ENCODE measurements at regions not wholly inside any gene's neighbourhood (a gene's known extent, or its start where the extent isn't known, plus 50 kb on each side); places are given as distances from the start of the nearest gene placed in this dataset.
"Not testable (repeated sequence)": the region's sequence is repeated elsewhere in the genome, so short reads cannot be mapped to it uniquely, and the experiment has no call there.

- no peak for DNase-seq (ENCODE audit: low read depth, low spot score)
- H3K4me3 ChIP-seq (ENCODE audit: low read length), result no peak overlapping the region
These were observed 218.6 kb upstream of the TSPY4 start for GRCh38 chrY:9118704-9119103.

- no peak overlapping the region for H3K4me3 ChIP-seq (ENCODE audit: low read length)
- peak; percentile 0 for DNase-seq (ENCODE audit: low read depth, low spot score)
These were observed 212.6 kb upstream of the TSPY4 start for GRCh38 chrY:9124623-9125022.

DNA sequence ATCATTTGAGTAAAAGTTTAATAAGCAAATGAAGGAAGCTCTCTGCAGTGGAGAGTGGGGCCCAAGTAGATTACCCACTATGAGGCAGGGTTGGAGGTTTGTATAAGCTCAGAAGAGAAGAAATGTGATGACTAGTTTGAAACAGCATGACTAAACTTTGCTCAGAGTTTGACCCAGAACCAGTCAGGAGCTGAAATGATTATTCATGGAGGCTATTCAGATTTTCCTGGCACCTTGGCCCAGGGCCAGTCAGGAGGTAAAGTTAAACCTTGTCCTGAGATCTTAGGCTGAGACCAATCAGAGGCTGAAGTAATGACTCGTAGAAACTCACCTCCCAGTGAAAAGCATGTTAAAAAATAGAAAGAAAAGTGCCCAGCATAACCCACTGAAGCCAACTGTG is 210.7 kb upstream of the TSPY4 start:
- no peak overlapping the region for H3K4me3 ChIP-seq (ENCODE audit: low read length)
- no peak for DNase-seq (ENCODE audit: low read depth, low spot score)

DNA sequence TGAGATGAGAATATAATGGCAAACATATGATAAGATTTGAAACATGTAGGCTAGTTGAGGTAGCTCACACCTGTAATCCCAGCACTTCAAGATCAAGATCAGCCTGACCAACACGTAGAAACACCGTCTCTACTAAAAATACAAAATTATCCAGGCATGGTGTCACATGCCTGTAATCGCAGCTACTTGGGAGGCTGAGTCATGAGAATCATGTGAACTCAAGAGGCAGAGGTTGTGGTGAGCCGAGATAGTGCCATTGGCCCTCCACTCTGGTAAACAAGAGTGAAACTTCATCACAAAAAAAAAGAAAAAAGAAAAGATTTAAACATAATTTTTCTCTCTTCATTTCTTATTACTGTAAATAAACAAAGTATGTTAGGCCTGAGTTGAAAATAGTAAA is 193.9 kb upstream of the TSPY4 start:
- not testable (repeated sequence) for DNase-seq (ENCODE audit: low read depth, low spot score); H3K4me3 ChIP-seq (ENCODE audit: low read length)

DNA sequence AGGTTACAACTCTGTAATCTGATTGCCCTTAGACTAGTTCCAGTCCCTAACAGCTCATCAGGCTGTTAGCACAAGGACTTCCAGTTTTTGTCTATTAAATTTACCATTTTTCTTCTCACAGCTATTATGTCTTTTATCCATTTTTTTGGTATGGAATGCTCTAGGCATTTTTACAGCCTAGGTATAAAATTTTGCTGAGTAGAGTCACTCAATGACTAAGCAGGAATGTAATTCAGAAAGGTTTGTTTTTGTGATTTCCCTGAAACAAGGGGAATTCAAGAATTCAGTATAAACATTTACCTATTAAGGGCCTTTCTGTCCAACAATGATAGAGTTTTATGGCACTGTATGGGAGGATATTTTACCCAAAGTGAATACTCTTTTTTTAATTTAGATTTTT is 182.7 kb upstream of the TSPY4 start:
- not testable (repeated sequence) for DNase-seq (ENCODE audit: low read depth, low spot score); H3K4me3 ChIP-seq (ENCODE audit: low read length)

DNA sequence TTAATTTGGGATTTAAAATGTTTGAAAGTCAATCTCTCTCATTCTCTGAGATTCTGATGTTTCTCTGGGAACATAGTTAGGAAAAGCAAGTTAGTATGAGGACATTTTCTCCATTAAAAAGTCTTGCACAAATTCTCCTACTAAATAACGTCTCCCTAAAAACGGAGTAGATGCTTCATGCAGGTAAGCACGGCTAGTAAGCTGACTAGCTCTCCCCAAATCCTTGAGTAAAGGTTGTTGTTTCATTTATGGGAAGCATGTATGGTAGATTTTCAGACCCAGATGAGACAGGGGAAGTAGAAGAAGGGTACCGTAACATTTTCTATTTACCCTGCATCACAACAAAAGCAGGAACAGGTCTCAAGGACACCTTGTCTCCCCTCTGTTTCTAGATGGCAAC is 181.5 kb upstream of the TSPY4 start:
- no peak overlapping the region for H3K4me3 ChIP-seq (ENCODE audit: low read length)
- no peak for DNase-seq (ENCODE audit: low read depth, low spot score)

DNA sequence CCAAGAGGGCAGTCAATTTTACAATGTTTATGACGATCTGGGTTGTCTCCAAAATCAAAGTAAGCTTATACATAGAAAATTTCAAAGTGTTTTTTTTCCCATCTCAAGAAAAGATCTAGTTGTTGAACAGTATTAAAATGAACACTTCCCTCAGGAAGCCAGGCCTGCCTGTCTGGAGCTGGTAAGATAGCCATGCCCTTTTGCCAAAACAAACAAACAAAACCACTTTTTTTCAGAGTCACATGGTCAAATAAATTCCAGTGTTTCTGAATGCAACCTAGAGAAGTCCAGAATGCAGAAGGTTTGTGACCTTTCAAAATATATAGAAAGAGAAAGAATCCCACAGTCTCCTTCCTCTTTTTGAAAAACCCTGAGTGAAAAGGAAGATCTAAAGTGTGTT is 178.6 kb upstream of the TSPY4 start:
- no peak for DNase-seq (ENCODE audit: low read depth, low spot score)
- no peak overlapping the region for H3K4me3 ChIP-seq (ENCODE audit: low read length)

DNA sequence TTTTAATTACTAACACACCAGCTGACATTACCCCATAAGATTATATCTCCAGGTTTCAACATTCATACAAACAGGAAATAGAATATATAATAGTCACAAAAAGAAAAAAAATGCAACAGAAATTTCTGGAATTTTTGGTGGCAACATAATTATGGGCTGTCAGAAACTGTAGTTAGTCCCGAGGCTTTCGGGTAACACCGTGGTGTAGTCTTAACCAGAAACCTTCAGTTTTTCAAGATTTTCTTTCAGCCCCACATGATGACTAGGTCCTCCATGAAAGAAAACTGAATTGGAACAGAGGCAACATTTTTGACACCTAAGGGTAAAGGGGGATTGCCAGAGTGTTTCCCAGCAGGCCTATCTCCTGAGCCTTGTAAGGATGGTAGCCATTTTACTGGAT is 176.9 kb upstream of the TSPY4 start:
- not testable (repeated sequence) for H3K4me3 ChIP-seq (ENCODE audit: low read length); DNase-seq (ENCODE audit: low read depth, low spot score)

GRCh38 chrY:9160976-9161375 is 176.3 kb upstream of the TSPY4 start:
- H3K4me3 ChIP-seq (ENCODE audit: low read length); DNase-seq (ENCODE audit: low read depth, low spot score): not testable (repeated sequence)

GRCh38 chrY:9161990-9162389 is 175.3 kb upstream of the TSPY4 start:
- not testable (repeated sequence) for DNase-seq (ENCODE audit: low read depth, low spot score); H3K4me3 ChIP-seq (ENCODE audit: low read length)

DNA sequence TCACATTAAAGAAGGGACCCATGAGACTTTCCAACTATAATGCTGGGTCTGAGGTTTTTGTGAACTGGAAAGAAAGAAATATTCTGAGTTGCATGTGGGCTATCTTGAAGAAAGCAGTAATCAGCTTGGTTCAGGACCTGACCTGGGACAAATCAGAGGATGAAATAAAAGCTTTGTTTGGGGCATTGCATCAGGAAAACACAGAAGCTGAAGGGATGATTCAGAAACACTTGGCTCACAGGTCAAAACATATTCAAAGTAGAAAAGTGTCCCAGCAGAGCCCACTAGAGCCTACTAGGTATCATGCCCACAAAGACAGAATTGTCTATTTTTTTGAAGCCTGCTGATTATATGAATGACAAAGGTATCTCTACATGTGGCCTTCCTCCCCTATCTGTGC is 174.8 kb upstream of the TSPY4 start:
- DNase-seq (ENCODE audit: low read depth, low spot score); H3K4me3 ChIP-seq (ENCODE audit: low read length): not testable (repeated sequence)

DNA sequence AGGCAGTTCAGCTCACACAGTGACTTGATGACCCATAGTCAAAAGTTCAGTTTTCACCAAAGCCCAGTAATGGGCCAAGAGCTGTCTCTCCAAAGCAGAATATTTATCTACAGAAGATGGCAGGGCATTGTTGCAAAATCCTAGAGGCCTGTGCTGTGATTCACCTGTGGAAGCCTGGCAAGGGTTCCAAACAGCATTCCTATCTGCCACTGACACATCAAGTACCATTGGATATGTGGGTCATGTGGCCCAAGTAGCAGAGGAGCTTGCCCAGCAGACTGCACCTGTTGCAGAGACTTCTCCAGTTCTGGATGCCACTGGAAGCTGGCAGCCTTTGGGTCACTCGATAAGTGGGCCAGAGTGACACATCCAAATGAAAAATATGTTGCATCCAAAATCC is 159.6 kb upstream of the TSPY4 start:
- not testable (repeated sequence) for H3K4me3 ChIP-seq (ENCODE audit: low read length); DNase-seq (ENCODE audit: low read depth, low spot score)

GRCh38 chrY:9184827-9185226 is 152.4 kb upstream of the TSPY4 start:
- not testable (repeated sequence) for DNase-seq (ENCODE audit: low read depth, low spot score); H3K4me3 ChIP-seq (ENCODE audit: low read length)

- DNase-seq (ENCODE audit: low read depth, low spot score); H3K4me3 ChIP-seq (ENCODE audit: low read length): not testable (repeated sequence)
These were observed 130.2 kb upstream of the TSPY4 start for GRCh38 chrY:9207082-9207481.

DNA sequence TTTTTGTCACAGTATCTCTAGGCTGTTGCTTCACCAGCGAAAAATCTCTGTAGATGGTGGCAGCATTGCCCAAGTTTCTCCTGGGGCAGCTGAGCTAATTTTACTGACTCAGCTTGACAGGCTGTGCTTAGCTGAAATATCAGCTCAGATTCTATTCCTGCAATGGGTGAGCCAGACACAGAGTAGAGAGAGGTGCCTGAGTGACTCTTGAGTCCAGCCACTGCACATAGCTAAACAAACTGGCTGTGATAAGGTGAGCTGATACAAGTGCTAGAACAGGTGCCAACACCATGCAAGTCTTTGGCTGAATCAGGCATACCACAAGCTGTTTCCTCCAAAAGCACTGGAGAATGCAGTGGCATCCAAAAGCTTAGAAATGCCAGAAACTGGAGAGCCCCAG is 110.9 kb upstream of the TSPY4 start:
- H3K4me3 ChIP-seq (ENCODE audit: low read length), result no peak overlapping the region
- no peak for DNase-seq (ENCODE audit: low read depth, low spot score)

- H3K4me3 ChIP-seq (ENCODE audit: low read length), result no peak overlapping the region
- no peak for DNase-seq (ENCODE audit: low read depth, low spot score)
These were observed 80.0 kb upstream of the TSPY4 start for GRCh38 chrY:9257255-9257654.

DNA sequence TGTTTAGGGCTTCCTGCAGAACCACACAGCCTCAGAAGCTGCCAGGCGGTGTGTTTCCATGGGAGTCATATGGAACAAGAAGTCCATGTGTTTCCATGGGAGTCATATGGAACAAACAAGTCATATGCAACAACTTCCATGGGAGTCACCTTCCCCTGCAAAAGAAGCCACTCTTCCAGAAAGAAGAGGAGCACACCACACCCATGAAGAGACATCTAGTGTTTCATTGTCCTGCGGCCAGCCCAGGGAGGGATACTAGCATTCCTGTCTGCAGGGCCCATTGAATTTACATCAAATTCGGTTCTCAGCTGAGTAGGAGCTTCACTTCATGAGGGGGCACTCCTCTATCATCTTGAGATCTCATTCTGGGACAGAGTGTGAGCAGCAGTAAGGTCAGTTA is 79.5 kb upstream of the TSPY4 start:
- H3K4me3 ChIP-seq (ENCODE audit: low read length), result no peak overlapping the region
- no peak for DNase-seq (ENCODE audit: low read depth, low spot score)

DNA sequence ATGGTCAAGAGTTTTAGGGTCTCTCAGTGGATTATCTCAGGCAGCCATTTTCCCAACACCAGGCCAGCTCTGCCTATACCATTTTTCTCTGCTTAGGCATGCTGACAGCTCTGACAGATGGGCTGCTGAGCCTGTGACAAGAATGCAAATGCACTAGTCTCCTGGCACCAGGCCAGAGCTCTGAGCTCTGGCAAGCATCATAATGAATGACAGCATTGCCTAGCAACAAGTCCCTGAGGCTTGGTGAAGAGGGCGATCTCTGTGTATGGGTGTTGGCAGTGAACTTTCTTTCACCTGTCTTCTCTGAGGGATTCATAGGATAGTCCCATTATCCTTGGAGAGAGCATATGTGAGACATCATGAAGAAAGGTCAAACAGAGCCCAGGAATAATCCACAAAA is 77.9 kb upstream of the TSPY4 start:
- H3K4me3 ChIP-seq (ENCODE audit: low read length), result no peak overlapping the region
- DNase-seq (ENCODE audit: low read depth, low spot score), result peak; percentile 65

- no peak for DNase-seq (ENCODE audit: low read depth, low spot score)
- H3K4me3 ChIP-seq (ENCODE audit: low read length), result no peak overlapping the region
These were observed 76.8 kb upstream of the TSPY4 start for GRCh38 chrY:9260426-9260825.

- no peak overlapping the region for H3K4me3 ChIP-seq (ENCODE audit: low read length)
- DNase-seq (ENCODE audit: low read depth, low spot score), result no peak
These were observed 71.7 kb upstream of the TSPY4 start for GRCh38 chrY:9265551-9265950.

DNA sequence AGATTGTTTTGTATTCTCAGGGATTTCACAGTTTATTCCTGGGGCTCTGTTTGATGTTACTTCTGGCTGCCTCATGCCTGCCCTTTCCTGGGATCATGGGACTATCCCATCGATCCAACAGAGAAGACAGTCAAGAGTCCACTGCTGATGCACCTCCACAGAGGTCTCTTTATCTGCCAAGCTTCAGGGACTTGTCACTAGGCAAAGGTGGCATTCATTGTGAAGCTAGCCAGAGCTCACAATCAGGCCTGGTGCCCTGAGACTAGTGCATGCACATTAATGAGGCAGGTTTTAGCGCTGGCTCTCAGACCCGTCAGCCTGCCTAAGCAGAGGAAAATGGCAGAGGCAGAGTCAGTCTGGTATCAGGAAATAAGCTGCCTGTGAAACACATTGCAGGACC is 66.9 kb upstream of the TSPY4 start:
- not testable (repeated sequence) for DNase-seq (ENCODE audit: low read depth, low spot score); H3K4me3 ChIP-seq (ENCODE audit: low read length)

- DNase-seq (ENCODE audit: low read depth, low spot score), result not testable (repeated sequence)
These were observed 64.4 kb upstream of the TSPY4 start for GRCh38 chrY:9272847-9273246.

More at GRCh38 chrY:9272847-9273246, 64.4 kb upstream of the TSPY4 start:
- H3K4me3 ChIP-seq (ENCODE audit: low read length), result not testable (repeated sequence)

Data from Jurkat, Clone E6-1 (cell line).